BE2C (cell line): ENCODE measurements at regions not wholly inside any gene's neighbourhood (a gene's known extent, or its start where the extent isn't known, plus 50 kb on each side); places are given as distances from the start of the nearest gene placed in this dataset.

ENCODE experiments used
- DNase-seq: peaks from one replicate; pipeline ENCODE4 v3.0.0-alpha.2; 2020
- H3K27me3 ChIP-seq: fragments of 250-450 bp; sonication (Bioruptor Pico); 2 replicates; pipeline ENCODE4 v1.5.1; 2020; ENCODE audit warnings: mild to moderate bottlenecking
- H3K36me3 ChIP-seq: fragments of 250-450 bp; sonication (Bioruptor Pico); 2 replicates; pipeline ENCODE4 v1.5.1; 2020; ENCODE audit warnings: mild to moderate bottlenecking
- H3K4me1 ChIP-seq: fragments of 250-450 bp; sonication (Bioruptor Pico); 2 replicates; pipeline ENCODE4 v1.5.1; 2020
- H3K4me3 ChIP-seq: 2 replicates; pipeline ENCODE4 v1.5.1; 2011; ENCODE audit warnings: low read depth, low read length
- H3K9me3 ChIP-seq: fragments of 250-450 bp; sonication (Bioruptor Pico); 2 replicates; pipeline ENCODE4 v1.5.1; 2020
- TF ChIP-seq, protein P1 (sequence below): IDR thresholded peaks from 2 replicates; pipeline ENCODE4 v1.5.1; 2012; ENCODE audit warnings: mild to moderate bottlenecking, low read depth, low read length

DNA sequence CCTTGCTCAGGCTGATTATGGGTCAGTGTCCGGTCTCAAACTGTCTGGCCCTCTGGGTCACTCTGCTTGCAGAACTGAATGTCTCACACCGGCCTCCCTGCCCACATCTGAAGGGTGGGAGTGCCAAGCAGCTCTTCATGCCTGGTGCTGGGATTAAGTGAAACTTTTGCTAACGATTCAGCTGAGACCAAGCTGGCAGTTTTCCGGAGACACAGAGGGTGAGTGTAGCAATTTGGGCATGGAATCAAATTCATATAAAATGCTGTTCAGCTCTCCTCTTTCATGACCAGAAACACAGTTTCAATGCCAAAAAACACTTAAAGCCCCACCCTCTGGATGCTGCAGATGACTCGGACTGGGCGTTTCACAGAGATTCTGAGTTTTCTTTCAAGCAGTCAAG is 207.5 kb downstream of the NXNL2 start:
- H3K4me3 ChIP-seq: no peak overlapping the region
- DNase-seq: no peak
- peaks cover 50% of the 10 kb centered on the region for H3K4me1 ChIP-seq
- H3K36me3 ChIP-seq: no peaks in the 10 kb centered on the region
- H3K9me3 ChIP-seq: no peaks in the 10 kb centered on the region; the same call in 1 of the 2 replicates
- no peaks in the 10 kb centered on the region for H3K27me3 ChIP-seq
- TF ChIP-seq, protein P1, sequence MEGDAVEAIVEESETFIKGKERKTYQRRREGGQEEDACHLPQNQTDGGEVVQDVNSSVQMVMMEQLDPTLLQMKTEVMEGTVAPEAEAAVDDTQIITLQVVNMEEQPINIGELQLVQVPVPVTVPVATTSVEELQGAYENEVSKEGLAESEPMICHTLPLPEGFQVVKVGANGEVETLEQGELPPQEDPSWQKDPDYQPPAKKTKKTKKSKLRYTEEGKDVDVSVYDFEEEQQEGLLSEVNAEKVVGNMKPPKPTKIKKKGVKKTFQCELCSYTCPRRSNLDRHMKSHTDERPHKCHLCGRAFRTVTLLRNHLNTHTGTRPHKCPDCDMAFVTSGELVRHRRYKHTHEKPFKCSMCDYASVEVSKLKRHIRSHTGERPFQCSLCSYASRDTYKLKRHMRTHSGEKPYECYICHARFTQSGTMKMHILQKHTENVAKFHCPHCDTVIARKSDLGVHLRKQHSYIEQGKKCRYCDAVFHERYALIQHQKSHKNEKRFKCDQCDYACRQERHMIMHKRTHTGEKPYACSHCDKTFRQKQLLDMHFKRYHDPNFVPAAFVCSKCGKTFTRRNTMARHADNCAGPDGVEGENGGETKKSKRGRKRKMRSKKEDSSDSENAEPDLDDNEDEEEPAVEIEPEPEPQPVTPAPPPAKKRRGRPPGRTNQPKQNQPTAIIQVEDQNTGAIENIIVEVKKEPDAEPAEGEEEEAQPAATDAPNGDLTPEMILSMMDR: no peak

DNA sequence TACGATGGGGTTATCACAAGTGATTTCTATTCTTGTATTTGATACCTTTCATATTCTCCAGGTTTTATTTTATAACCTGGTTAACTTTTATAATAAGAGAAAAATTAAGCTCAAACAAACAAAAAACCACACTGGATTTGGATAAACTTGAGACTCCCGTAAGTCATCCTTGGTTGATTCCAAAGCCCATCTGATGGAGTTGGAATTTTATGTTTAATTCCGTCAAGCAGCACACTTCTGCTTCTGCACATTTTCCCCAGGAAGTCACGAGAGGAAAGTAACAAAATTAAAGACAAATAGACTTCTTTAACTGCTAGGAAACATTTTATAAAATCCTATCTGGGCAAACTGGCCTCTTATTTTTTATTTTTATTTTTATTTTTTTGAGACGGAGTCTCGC is 207.9 kb downstream of the NXNL2 start:
- TF ChIP-seq, protein P1: no peak
- Histone ChIP-seq H3K4me3 (no peak overlapping the region), H3K36me3 (no peaks in the 10 kb centered on the region), H3K9me3 (no peaks in the 10 kb centered on the region; the same call in 1 of the 2 replicates), H3K27me3 (no peaks in the 10 kb centered on the region), H3K4me1 (peaks cover 50% of the 10 kb centered on the region)
- DNase-seq: no peak

DNA sequence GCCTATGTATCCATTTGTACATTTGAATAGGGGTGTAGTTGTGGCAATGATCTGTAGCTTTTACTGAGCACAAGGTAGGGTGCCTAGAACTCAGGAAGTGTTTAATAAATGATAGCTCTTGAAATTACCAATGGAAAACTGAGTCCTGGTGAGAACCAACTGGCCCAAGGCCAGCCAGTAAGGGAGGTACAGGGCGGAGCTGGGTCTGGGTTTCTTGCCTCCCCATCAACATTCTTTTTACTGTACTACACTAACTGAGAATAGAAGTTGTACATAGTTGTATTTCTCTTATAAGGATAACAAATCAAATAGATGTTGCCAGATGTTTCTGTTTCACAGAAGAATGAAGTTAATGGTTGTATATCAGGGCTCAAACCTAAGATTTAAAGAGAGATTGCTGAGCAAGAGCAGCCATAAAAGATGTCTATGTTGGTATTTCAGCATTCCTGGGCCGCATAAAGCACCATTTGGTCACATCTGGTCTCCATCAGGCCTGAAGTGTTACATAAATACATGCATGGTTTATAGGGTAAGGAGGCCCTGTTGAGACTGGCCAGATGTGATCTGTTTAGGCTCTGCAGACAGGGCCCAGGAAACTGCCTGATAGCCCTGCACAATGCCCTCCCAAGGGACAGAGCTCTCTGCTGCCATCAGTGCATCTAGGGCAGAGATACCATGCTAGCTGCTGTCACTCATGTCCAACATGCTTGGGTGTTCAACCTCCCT is 210.5 kb downstream of the NXNL2 start:
- Histone ChIP-seq H3K36me3 (no peaks in the 10 kb centered on the region), H3K4me1 (peaks cover 38% of the 10 kb centered on the region), H3K9me3 (no peaks in the 10 kb centered on the region), H3K4me3 (no peak overlapping the region), H3K27me3 (no peaks in the 10 kb centered on the region)
- DNase-seq: peak; percentile 77
- TF ChIP-seq, protein P1: peak; percentile 10; the same call in 1 of the 2 replicates

DNA sequence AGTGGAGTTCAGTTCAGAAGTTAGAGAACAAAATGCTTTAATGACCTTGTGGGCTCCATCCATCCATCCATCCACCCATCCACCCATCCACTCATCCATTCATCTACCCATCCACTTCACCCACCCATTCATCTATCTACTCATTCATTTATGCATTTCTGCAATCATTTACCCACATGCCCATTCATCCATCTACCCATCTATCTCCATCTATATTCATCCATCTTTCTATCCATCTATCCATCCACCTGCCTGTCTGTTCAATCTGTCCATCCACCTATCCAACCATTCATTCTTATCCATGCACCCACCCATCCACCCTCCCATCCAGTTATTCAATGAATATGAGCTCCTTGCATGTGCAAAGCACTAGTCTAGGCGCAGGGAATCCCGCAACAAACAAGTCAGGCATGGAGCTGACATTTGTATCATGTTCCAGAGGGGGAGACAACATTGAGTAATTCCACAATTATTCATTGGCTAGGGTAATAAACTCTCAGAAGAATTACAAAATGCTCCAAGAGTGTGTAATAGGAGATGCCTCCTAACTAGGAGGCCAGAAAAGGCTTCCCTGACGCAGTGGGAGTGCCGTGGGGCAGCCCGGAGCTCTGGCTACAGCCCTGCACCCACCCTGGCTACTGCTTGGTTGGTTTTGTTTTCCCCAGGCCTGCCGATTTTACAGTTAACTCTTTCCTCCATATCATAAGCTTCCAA is 211.2 kb downstream of the NXNL2 start:
- H3K4me1 ChIP-seq: peaks cover 38% of the 10 kb centered on the region

DNA sequence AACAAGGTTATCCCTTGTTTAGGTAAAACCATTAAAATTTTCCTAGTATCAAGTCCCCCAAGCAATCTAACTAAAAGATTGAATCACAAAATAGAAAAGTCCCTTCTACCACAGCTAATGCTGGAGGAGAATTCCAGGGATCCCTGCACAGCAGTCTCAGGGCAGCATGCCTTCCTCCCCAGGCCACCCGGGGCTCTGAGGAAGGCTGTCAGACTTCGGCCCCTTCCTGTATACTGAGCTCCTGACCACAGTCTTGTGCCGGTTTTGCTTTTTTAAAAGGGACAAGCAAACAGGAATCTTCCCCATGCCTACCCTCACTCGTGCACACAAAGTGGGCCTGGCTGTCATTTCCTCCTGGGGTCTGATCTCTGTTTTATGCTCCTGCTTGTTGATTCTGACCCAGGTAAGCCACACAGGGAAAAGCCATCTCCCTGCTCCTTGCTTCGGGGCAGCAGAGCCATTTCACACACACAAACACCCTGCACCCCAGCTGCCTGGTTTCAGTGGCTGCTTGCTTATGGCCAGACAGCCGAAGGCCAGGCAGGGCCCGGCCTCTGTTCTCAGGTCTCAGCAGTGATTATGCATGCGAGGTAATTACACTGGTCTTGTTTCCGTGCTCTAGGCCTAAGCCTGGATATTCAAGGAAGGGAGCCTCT is 211.9 kb downstream of the NXNL2 start:
- no peaks in the 10 kb centered on the region for H3K27me3 ChIP-seq
- DNase-seq: no peak
- TF ChIP-seq, protein P1: no peak
- no peaks in the 10 kb centered on the region for H3K36me3 ChIP-seq
- no peak overlapping the region for H3K4me3 ChIP-seq
- H3K9me3 ChIP-seq: no peaks in the 10 kb centered on the region
- peaks cover 38% of the 10 kb centered on the region for H3K4me1 ChIP-seq

More for the DNA sequence above, 211.2 kb downstream of the NXNL2 start:
- no peak overlapping the region for H3K4me3 ChIP-seq
- no peaks in the 10 kb centered on the region for H3K9me3 ChIP-seq
- TF ChIP-seq, protein P1: no peak
- no peaks in the 10 kb centered on the region for H3K27me3 ChIP-seq
- H3K36me3 ChIP-seq: no peaks in the 10 kb centered on the region
- no peak for DNase-seq
